K562 (cell line): ENCODE measurements at regions not wholly inside any gene's neighbourhood (a gene's known extent, or its start where the extent isn't known, plus 50 kb on each side); places are given as distances from the start of the nearest gene placed in this dataset.

ENCODE experiments used
- ATAC-seq: fragments of 200-7000 bp; cut with Tn5 transposase; 3 replicates; pipeline ENCODE4 v1.9.1; 2020; ENCODE audit warnings: moderate library complexity
- BruUV-seq: library from RNA; stranded (reverse); fragments of 400-500 nt; replicated peaks from 2 replicates; lab custom pipeline; 2021; lab: Mats Ljungman, UMichigan
- CTCF ChIA-PET: fragments of 300-600 bp; formaldehyde crosslinking; extraction: SDS; loops from one replicate; lab custom pipeline; 2021; ENCODE audit warnings: low intra/inter-chr PET ratio; lab: Yijun Ruan, JAX
- POLR2A ChIA-PET: fragments of 300-600, 350-650 bp; sonication (Branson Sonifier 250); formaldehyde crosslinking; extraction: SDS; loops from one replicate; lab custom pipeline; 2021; ENCODE audit warnings: antibody characterized with exemption, inconsistent platforms; lab: Yijun Ruan, JAX
- DNase-seq, 4 experiments: peaks; one replicate each; pipeline versions ENCODE4 v3.0.0 to v3.0.0-alpha.2; 2011 to 2018; ENCODE audit warnings: low spot score in 3 of 4, mixed read lengths in 3 of 4; ENCODE audit errors: extremely low read depth in 1 of 4
- FAIRE-seq: peaks from 2 replicates; lab custom pipeline; 2011; peaks lifted over from hg19 to GRCh38; lab: Jason Lieb, UNC
- H2AFZ ChIP-seq: 2 replicates; pipeline ENCODE4 v1.6.0; 2011; ENCODE audit warnings: low read depth, low read length, control low read depth, inconsistent platforms
- H3K27ac ChIP-seq: fragments of 200-600 bp; 3 replicates; pipeline ENCODE4 v1.8.0; 2011; ENCODE audit warnings: low read depth, mild to moderate bottlenecking, control low read depth, inconsistent platforms, low read length, moderate library complexity, mixed read lengths; ENCODE audit errors: extremely low read depth
- H3K27me3 ChIP-seq, 2 experiments: fragments of 300-600 bp in 1 of 2; 2 replicates in 1 of 2; 3 replicates in 1 of 2; pipeline versions ENCODE4 v1.6.0 to v1.8.0; 2011; ENCODE audit warnings: inconsistent platforms in 2 of 2, low read length in 2 of 2, mild to moderate bottlenecking in 1 of 2, mixed read lengths in 1 of 2, moderate library complexity in 1 of 2; ENCODE audit not compliant: control insufficient read depth in 2 of 2, insufficient read depth in 2 of 2
- H3K36me3 ChIP-seq: fragments of 300-600 bp; 3 replicates; pipeline ENCODE4 v1.8.0; 2011; ENCODE audit warnings: mild to moderate bottlenecking, low read length, inconsistent platforms; ENCODE audit not compliant: control insufficient read depth, insufficient read depth
- H3K4me1 ChIP-seq, 2 experiments: fragments of 200-600 bp in 1 of 2; replicated peaks in 1 of 2; 2 replicates in 1 of 2; 3 replicates in 1 of 2; pipeline versions ENCODE4 v1.5.1 to v1.8.0; 2011; ENCODE audit warnings: inconsistent platforms in 2 of 2, low read length in 2 of 2, mild to moderate bottlenecking in 1 of 2, mixed read lengths in 1 of 2, moderate library complexity in 1 of 2; ENCODE audit not compliant: control insufficient read depth in 2 of 2, insufficient read depth in 2 of 2
- H3K4me2 ChIP-seq: 2 replicates; pipeline ENCODE4 v1.6.1; 2011; ENCODE audit warnings: low read length, control low read depth, inconsistent platforms, mixed read lengths; ENCODE audit not compliant: insufficient read depth
- H3K4me3 ChIP-seq: fragments of 200-600 bp; sonication (generic), shearing (Covaris generic); 2 replicates; pipeline ENCODE4 v1.5.1; 2016; ENCODE audit warnings: control low read depth, inconsistent platforms
- H3K79me2 ChIP-seq: fragments of 200-600 bp; 3 replicates; pipeline ENCODE4 v1.8.0; 2011; ENCODE audit warnings: low read length, inconsistent platforms; ENCODE audit not compliant: control insufficient read depth, insufficient read depth
- H3K9ac ChIP-seq, 2 experiments: 2 replicates each; pipeline versions ENCODE4 v1.6.0 to v1.6.1; 2011; ENCODE audit warnings: low read depth in 2 of 2, low read length in 2 of 2, control low read depth in 1 of 2, inconsistent platforms in 1 of 2, mild to moderate bottlenecking in 1 of 2, mixed read lengths in 1 of 2; ENCODE audit not compliant: insufficient read depth in 1 of 2
- H3K9me1 ChIP-seq: one replicate; pipeline ENCODE4 v1.6.0; 2011; ENCODE audit warnings: inconsistent platforms, mild to moderate bottlenecking, low read length, moderate library complexity; ENCODE audit not compliant: control insufficient read depth, insufficient read depth
- H3K9me3 ChIP-seq: replicated peaks from 2 replicates; pipeline ENCODE4 v1.5.1; 2011; ENCODE audit warnings: low read depth, low read length, inconsistent platforms; ENCODE audit not compliant: control insufficient read depth, insufficient read depth
- H4K20me1 ChIP-seq: replicated peaks from 2 replicates; pipeline ENCODE4 v1.6.1; 2011; ENCODE audit warnings: low read length, inconsistent platforms, mixed read lengths; ENCODE audit not compliant: control insufficient read depth, insufficient read depth
- CHCHD3 ChIP-seq: fragments of 250-450 bp; sonication (Bioruptor Pico); IDR thresholded peaks from 2 replicates; pipeline ENCODE4 v2.1.2; 2022; ENCODE audit warnings: mild to moderate bottlenecking
- COPS2 ChIP-seq: fragments of 450-650 bp; conservative IDR thresholded peaks from 2 replicates; pipeline ENCODE4 v1.6.1; 2016; ENCODE audit warnings: mild to moderate bottlenecking, moderate library complexity
- HLTF ChIP-seq: fragments of 450-650 bp; IDR thresholded peaks from 2 replicates; pipeline ENCODE4 v1.6.1; 2016
- KAT7 ChIP-seq: sonication (generic); formaldehyde crosslinking; IDR thresholded peaks from 2 replicates; pipeline ENCODE4 v1.8.0; 2022; ENCODE audit warnings: missing genetic modification reagents, mild to moderate bottlenecking, borderline replicate concordance
- KDM5B ChIP-seq: fragments of 200-600 bp; sonication (generic); IDR thresholded peaks from 2 replicates; pipeline ENCODE4 v1.6.1; 2012; ENCODE audit warnings: low read depth, mild to moderate bottlenecking, moderate library complexity, low read length, control low read depth, inconsistent platforms; ENCODE audit not compliant: insufficient replicate concordance
- MCM3 ChIP-seq: fragments of 450-650 bp; IDR thresholded peaks from 2 replicates; pipeline ENCODE4 v1.6.1; 2016
- NCOA2 ChIP-seq, 2 experiments: fragments of 450-650 bp; IDR thresholded peaks; 2 replicates each; pipeline ENCODE4 v1.6.1; 2018; ENCODE audit warnings: mild to moderate bottlenecking in 2 of 2, moderate library complexity in 1 of 2; ENCODE audit not compliant: partially characterized antibody in 2 of 2
- PHTF2 ChIP-seq: fragments of 250-450 bp; sonication (Bioruptor Pico); IDR thresholded peaks from 2 replicates; pipeline ENCODE4 v1.5.0; 2021; ENCODE audit warnings: mild to moderate bottlenecking
- PML ChIP-seq: IDR thresholded peaks from 2 replicates; pipeline ENCODE4 v1.6.1; 2012; ENCODE audit warnings: low read length, inconsistent platforms
- RBM22 ChIP-seq: fragments of 200-400 bp; formaldehyde crosslinking; IDR thresholded peaks from 2 replicates; pipeline ENCODE4 v1.6.1; 2018; ENCODE audit warnings: low read length, low read depth; ENCODE audit not compliant: poor library complexity, severe bottlenecking
- SIN3B ChIP-seq: fragments of 450-650 bp; IDR thresholded peaks from 2 replicates; pipeline ENCODE4 v1.6.1; 2017; ENCODE audit warnings: low read depth, mild to moderate bottlenecking, moderate library complexity
- SMARCC2 ChIP-seq: fragments of 450-650 bp; IDR thresholded peaks from 2 replicates; pipeline ENCODE4 v1.6.1; 2017; ENCODE audit warnings: antibody characterized with exemption, moderate library complexity, mild to moderate bottlenecking, low read depth
- SUPT5H ChIP-seq: fragments of 450-650 bp; IDR thresholded peaks from 2 replicates; pipeline ENCODE4 v1.6.1; 2016
- TEAD1 ChIP-seq, 2 experiments: fragments of 450-650 bp in 1 of 2; sonication (generic) in 1 of 2; formaldehyde crosslinking; IDR thresholded peaks; 2 replicates each; pipeline versions ENCODE4 v1.4.0 to v1.8.0; 2020 to 2022; ENCODE audit warnings: mild to moderate bottlenecking in 2 of 2, missing genetic modification reagents in 1 of 2
- ZNF133 ChIP-seq: fragments of 250-450 bp; sonication (Bioruptor Pico); IDR thresholded peaks from 2 replicates; pipeline ENCODE4 v1.4.0; 2020; ENCODE audit warnings: mild to moderate bottlenecking
- ZNF830 ChIP-seq: fragments of 250-450 bp; sonication (Bioruptor Pico); IDR thresholded peaks from 2 replicates; pipeline ENCODE4 v1.5.0; 2021; ENCODE audit warnings: mild to moderate bottlenecking
- WGBS: fragments of 100-300 bp; shearing (Covaris generic); methylation state at CpG from one replicate; pipeline ENCODE4 v1.1.6; 2016; ENCODE audit warnings: low coverage, mixed read lengths; ENCODE audit not compliant: insufficient coverage; ENCODE audit errors: missing lambda C conversion rate; 5-methylcytosine and 5-hydroxymethylcytosine counted together
- in situ Hi-C: fragments of 300-500 bp; cut with MboI; formaldehyde crosslinking; loops from 4 replicates; pipeline ENCODE4 v1.15.0; 2018; ENCODE audit warnings: inconsistent platforms, mixed read lengths
- intact Hi-C: fragments of 100-400 bp; cut with micrococcal nuclease; formaldehyde crosslinking; loops from 2 replicates; pipeline ENCODE4 v1.14.2; 2022
- TF ChIP-seq, protein P1 (sequence below): fragments of 250-450 bp; sonication (Bioruptor Pico); IDR thresholded peaks from 2 replicates; pipeline ENCODE4 v1.4.0; 2020
- TF ChIP-seq, protein P2 (sequence below): sonication (generic); formaldehyde crosslinking; IDR thresholded peaks from 2 replicates; pipeline ENCODE4 v1.8.0; 2022; ENCODE audit warnings: missing genetic modification reagents, mild to moderate bottlenecking, moderate library complexity, borderline replicate concordance
- TF ChIP-seq, protein P3 (sequence below): sonication (generic); formaldehyde crosslinking; IDR thresholded peaks from 2 replicates; pipeline ENCODE4 v1.8.0; 2022; ENCODE audit warnings: mild to moderate bottlenecking, missing genetic modification reagents
- TF ChIP-seq, protein P4 (sequence below): fragments of 250-450 bp; sonication (Bioruptor Pico); IDR thresholded peaks from 2 replicates; pipeline ENCODE4 v1.8.0; 2021; ENCODE audit warnings: moderate library complexity, mild to moderate bottlenecking, inconsistent platforms

DNA sequence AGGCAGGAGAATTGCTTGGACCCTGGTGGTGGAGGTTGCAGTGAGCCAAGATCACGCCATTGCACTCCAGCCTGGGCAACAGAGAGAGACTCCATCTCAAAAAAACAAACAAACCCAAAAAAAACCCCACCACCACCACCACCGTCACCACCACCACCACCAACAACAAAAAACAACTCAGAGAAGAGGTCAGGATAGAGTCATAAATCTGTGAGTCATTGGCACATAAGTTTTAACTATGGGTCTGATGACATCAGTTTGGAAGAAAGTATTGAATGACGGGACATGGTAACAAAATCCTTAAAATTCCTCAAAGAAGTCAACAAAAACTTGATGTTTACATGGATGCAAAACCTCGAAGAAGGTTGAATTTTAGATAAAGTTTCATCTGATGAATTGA, 288.0 kb upstream of the SFRP2 start:
- in situ Hi-C loops, result no loop called here
- intact Hi-C loops, result no loop called here
- no peak for DNase-seq

More for the DNA sequence above, 288.0 kb upstream of the SFRP2 start:
- no peaks in the 10 kb centered on the region for H3K27me3 ChIP-seq
- H3K36me3 ChIP-seq, result no peaks in the 10 kb centered on the region
- H3K4me3 ChIP-seq, result no peak overlapping the region
- BruUV-seq, result no TSS peak
- ChIA-PET POLR2A (no interaction called here), CTCF (interaction anchor here (0.6 kb wide), 1 partner anchor 25 kb away, joined by 3 read pairs; no protein-coding TSS in a partner anchor)
- ATAC-seq (no peak), FAIRE-seq (no peak)
- no peaks in the 10 kb centered on the region for H3K79me2 ChIP-seq
- no peaks in the 10 kb centered on the region for H3K4me1 ChIP-seq
- no peaks in the 10 kb centered on the region for H3K9me3 ChIP-seq
- H2AFZ ChIP-seq, result no peak overlapping the region
- WGBS, result 5% methylated on average over 4 of the region's 4 CpGs
- no peaks in the 10 kb centered on the region for H4K20me1 ChIP-seq
- no peaks in the 10 kb centered on the region for H3K9me1 ChIP-seq
- no peak overlapping the region for H3K4me2 ChIP-seq
- H3K9ac ChIP-seq, result no peak overlapping the region
- TF ChIP-seq, protein P1, sequence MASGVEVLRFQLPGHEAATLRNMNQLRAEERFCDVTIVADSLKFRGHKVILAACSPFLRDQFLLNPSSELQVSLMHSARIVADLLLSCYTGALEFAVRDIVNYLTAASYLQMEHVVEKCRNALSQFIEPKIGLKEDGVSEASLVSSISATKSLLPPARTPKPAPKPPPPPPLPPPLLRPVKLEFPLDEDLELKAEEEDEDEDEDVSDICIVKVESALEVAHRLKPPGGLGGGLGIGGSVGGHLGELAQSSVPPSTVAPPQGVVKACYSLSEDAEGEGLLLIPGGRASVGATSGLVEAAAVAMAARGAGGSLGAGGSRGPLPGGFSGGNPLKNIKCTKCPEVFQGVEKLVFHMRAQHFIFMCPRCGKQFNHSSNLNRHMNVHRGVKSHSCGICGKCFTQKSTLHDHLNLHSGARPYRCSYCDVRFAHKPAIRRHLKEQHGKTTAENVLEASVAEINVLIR (CRISPR knock-in tag), result no peak
- TF ChIP-seq COPS2, result no peak
- no peak for TF ChIP-seq NCOA2 (IDR thresholded peaks at IDR 0.05; ENCODE audit: partially characterized antibody in 2 of 2)
- no peak for TF ChIP-seq ZNF133 (CRISPR knock-in tag)
- no peak for TF ChIP-seq SIN3B
- TF ChIP-seq TEAD1 (CRISPR knock-in tag; IDR thresholded peaks at IDR 0.05), result no peak
- no peak for TF ChIP-seq RBM22
- no peak for TF ChIP-seq PHTF2
- TF ChIP-seq, protein P2, sequence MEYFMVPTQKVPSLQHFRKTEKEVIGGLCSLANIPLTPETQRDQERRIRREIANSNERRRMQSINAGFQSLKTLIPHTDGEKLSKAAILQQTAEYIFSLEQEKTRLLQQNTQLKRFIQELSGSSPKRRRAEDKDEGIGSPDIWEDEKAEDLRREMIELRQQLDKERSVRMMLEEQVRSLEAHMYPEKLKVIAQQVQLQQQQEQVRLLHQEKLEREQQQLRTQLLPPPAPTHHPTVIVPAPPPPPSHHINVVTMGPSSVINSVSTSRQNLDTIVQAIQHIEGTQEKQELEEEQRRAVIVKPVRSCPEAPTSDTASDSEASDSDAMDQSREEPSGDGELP (CRISPR knock-in tag), result no peak
- TF ChIP-seq SUPT5H, result no peak
- TF ChIP-seq, protein P3, sequence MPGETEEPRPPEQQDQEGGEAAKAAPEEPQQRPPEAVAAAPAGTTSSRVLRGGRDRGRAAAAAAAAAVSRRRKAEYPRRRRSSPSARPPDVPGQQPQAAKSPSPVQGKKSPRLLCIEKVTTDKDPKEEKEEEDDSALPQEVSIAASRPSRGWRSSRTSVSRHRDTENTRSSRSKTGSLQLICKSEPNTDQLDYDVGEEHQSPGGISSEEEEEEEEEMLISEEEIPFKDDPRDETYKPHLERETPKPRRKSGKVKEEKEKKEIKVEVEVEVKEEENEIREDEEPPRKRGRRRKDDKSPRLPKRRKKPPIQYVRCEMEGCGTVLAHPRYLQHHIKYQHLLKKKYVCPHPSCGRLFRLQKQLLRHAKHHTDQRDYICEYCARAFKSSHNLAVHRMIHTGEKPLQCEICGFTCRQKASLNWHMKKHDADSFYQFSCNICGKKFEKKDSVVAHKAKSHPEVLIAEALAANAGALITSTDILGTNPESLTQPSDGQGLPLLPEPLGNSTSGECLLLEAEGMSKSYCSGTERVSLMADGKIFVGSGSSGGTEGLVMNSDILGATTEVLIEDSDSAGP (CRISPR knock-in tag), result no peak
- TF ChIP-seq ZNF830 (CRISPR knock-in tag), result no peak
- TF ChIP-seq, protein P4, sequence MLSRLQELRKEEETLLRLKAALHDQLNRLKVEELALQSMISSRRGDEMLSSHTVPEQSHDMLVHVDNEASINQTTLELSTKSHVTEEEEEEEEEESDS (CRISPR knock-in tag), result no peak
- TF ChIP-seq KAT7 (CRISPR knock-in tag), result no peak
- no peak for TF ChIP-seq HLTF
- no peak for TF ChIP-seq CHCHD3 (CRISPR knock-in tag)
- no peak for TF ChIP-seq KDM5B
- no peak for TF ChIP-seq MCM3
- no peak for TF ChIP-seq PML
- no peak for TF ChIP-seq SMARCC2
- no peak overlapping the region for H3K27ac ChIP-seq
